ENCODE measurements at regions not wholly inside any gene's neighbourhood (a gene's known extent, or its start where the extent isn't known, plus 50 kb on each side); places are given as distances from the start of the nearest gene placed in this dataset.
"Not testable (repeated sequence)": the region's sequence is repeated elsewhere in the genome, so short reads cannot be mapped to it uniquely, and the experiment has no call there.

DNA sequence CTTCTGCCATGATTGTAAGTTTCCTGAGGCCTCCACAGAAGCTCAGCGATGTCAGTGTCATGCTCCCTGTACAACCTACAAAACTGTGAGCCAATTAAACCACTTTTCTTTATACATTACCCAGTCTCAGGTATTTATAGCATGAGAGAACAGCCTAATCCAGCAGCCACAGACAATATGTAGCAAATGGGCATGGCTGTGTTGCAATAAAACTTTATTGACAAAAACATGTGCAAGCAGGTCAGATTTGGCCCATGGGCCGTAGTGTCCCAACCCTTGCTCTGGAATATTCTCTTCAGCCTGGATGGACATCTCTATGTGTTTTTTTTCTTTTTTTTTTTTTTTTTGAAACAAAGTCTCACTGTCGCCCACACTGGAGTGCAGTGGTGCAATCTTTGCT lies 60.9 kb upstream of the EEF2KMT start:
- Histone ChIP-seq H3K27me3 (no peaks in the 10 kb centered on the region), H3K4me1 (no peaks in the 10 kb centered on the region), H3K9me3 (no peaks in the 10 kb centered on the region), H3K36me3 (no peaks in the 10 kb centered on the region), H3K27ac (no peak overlapping the region), H3K4me3 (no peak overlapping the region)
- ATAC-seq (no peak), DNase-seq (no peak), FAIRE-seq (no peak)
- intact Hi-C loops (cut with DNase I), result no loop called here
- TF ChIP-seq, protein P1, sequence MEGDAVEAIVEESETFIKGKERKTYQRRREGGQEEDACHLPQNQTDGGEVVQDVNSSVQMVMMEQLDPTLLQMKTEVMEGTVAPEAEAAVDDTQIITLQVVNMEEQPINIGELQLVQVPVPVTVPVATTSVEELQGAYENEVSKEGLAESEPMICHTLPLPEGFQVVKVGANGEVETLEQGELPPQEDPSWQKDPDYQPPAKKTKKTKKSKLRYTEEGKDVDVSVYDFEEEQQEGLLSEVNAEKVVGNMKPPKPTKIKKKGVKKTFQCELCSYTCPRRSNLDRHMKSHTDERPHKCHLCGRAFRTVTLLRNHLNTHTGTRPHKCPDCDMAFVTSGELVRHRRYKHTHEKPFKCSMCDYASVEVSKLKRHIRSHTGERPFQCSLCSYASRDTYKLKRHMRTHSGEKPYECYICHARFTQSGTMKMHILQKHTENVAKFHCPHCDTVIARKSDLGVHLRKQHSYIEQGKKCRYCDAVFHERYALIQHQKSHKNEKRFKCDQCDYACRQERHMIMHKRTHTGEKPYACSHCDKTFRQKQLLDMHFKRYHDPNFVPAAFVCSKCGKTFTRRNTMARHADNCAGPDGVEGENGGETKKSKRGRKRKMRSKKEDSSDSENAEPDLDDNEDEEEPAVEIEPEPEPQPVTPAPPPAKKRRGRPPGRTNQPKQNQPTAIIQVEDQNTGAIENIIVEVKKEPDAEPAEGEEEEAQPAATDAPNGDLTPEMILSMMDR (IDR thresholded peaks at IDR 0.05), result no peak
- WGBS, 2 donors, result 85 to 86% methylated on average over 3 of the region's 3 CpGs

DNA sequence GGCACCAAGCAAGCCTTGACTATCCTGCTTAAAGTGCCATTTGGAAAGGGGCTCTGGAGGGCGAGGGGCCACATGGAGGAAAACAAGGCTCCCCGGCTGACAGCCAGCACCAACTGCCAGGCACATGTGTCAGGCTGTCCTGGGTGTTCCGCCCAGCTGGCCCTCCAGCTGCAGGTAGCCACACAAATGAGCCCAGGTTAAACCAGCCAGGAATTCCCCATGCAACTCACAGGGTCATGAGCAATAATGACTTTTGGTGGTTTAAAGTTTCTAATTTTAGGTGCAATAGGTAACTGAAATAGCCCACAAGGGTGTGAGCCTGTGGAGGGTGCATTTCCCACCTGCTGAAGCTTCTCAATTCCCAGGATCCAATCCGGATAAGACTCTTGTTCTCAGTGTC lies 58.9 kb upstream of the EEF2KMT start:
- H3K4me3 ChIP-seq; H3K36me3 ChIP-seq; DNase-seq; FAIRE-seq; H3K9me3 ChIP-seq; H3K27ac ChIP-seq; H3K4me1 ChIP-seq; intact Hi-C loops (cut with DNase I); H3K27me3 ChIP-seq; ATAC-seq: not testable (repeated sequence)
- 54 to 71% methylated on average over 4 of the region's 4 CpGs for WGBS, 2 donors

DNA sequence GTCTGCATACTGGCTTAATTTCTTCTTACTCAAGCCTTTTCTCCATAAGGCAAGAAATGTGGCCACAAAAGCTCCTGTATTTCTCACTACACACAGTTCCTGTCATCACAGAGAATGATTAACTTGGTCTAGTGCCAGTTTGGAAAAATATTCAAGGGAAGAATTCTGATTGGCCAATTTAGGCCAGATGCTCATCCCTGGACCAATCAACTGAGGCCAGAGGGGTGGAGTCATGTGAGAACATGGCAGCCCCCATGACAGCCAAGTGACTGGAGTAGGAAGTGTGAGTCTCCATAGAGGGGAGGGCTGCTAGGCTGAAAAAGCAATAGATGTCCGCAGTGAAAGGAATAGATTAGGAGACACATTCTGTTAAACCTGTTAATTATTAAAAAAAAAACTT lies 56.4 kb upstream of the EEF2KMT start:
- 77 to 87% methylated on average over 1 of the region's 1 CpG for WGBS, 2 donors
- H3K36me3 ChIP-seq; H3K4me1 ChIP-seq; H3K4me3 ChIP-seq; H3K9me3 ChIP-seq; H3K27me3 ChIP-seq; DNase-seq; H3K27ac ChIP-seq; ATAC-seq; intact Hi-C loops (cut with DNase I); FAIRE-seq: not testable (repeated sequence)

DNA sequence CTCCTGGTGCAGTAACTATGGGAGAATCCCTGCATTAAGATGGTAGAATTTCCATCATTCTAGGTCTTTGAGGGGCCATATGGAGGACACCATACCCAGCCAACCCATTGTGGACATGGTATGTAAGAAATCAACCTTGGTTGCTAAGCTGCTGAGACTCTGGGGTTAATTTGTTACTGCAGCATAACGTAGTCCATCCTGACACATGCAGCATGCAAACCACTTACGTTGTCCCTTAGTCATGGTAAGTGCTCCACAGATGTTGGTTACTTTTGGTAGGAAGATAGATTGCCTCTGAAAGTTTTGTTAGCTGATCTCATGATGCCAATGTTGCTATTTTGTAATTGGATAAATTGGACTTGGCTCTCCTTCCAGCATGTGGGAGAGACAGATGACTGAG lies 53.8 kb upstream of the EEF2KMT start:
- DNase-seq; FAIRE-seq; H3K27me3 ChIP-seq; ATAC-seq; intact Hi-C loops (cut with DNase I); H3K4me3 ChIP-seq; H3K27ac ChIP-seq; H3K4me1 ChIP-seq; H3K9me3 ChIP-seq; H3K36me3 ChIP-seq: not testable (repeated sequence)
- WGBS, 2 donors, result 43 to 50% methylated on average over 2 of the region's 2 CpGs

Small RNAs in the stretch of these regions (microRNA-seq; reads per million reads assigned to microRNA genes)
- gene MIR8065, result 0 reads per million in 2 donors
